SJSA1 (cell line): ENCODE measurements at regions not wholly inside any gene's neighbourhood (a gene's known extent, or its start where the extent isn't known, plus 50 kb on each side); places are given as distances from the start of the nearest gene placed in this dataset.
"Not testable (repeated sequence)": the region's sequence is repeated elsewhere in the genome, so short reads cannot be mapped to it uniquely, and the experiment has no call there.

ENCODE experiments used
- DNase-seq, 2 experiments: peaks; one replicate each; pipeline ENCODE4 v3.0.0-alpha.2; 2015 to 2020; ENCODE audit warnings: low spot score in 2 of 2, low read depth in 1 of 2
- H3K27ac ChIP-seq: fragments of 250-450 bp; sonication (Bioruptor Pico); 2 replicates; pipeline ENCODE4 v1.5.1; 2020; ENCODE audit warnings: mild to moderate bottlenecking, moderate library complexity
- H3K27me3 ChIP-seq: fragments of 250-450 bp; sonication (Bioruptor Pico); replicated peaks from 2 replicates; pipeline ENCODE4 v1.5.1; 2020; ENCODE audit warnings: mild to moderate bottlenecking, moderate library complexity
- H3K36me3 ChIP-seq: fragments of 250-450 bp; sonication (Bioruptor Pico); 2 replicates; pipeline ENCODE4 v1.5.1; 2020; ENCODE audit warnings: mild to moderate bottlenecking
- H3K4me1 ChIP-seq: fragments of 250-450 bp; sonication (Bioruptor Pico); replicated peaks from 2 replicates; pipeline ENCODE4 v1.6.1; 2021; ENCODE audit warnings: mild to moderate bottlenecking
- H3K4me3 ChIP-seq: fragments of 250-450 bp; sonication (Bioruptor Pico); 2 replicates; pipeline ENCODE4 v1.5.1; 2020; ENCODE audit warnings: mild to moderate bottlenecking
- H3K9me3 ChIP-seq: fragments of 250-450 bp; sonication (Bioruptor Pico); replicated peaks from 2 replicates; pipeline ENCODE4 v1.5.1; 2020; ENCODE audit warnings: mild to moderate bottlenecking

- no peak for DNase-seq
- no peaks in the 10 kb centered on the region for H3K4me1 ChIP-seq
- H3K27me3 ChIP-seq: no peaks in the 10 kb centered on the region
- no peak overlapping the region for H3K27ac ChIP-seq
- no peaks in the 10 kb centered on the region for H3K9me3 ChIP-seq
- H3K4me3 ChIP-seq: no peak overlapping the region
- H3K36me3 ChIP-seq: no peaks in the 10 kb centered on the region
Measured at GRCh38 chr4:135408109-135408508, 1206.5 kb upstream of the PABPC4L start.

- not testable (repeated sequence) for H3K27me3 ChIP-seq, H3K27ac ChIP-seq, H3K4me3 ChIP-seq, H3K9me3 ChIP-seq, DNase-seq, H3K36me3 ChIP-seq, H3K4me1 ChIP-seq
Measured at GRCh38 chr4:135406597-135406996, 1205.0 kb upstream of the PABPC4L start.

- 0 out of 2 replicates have a peak, but pooled peaks cover 3% of the 10 kb centered on the region for H3K9me3 ChIP-seq
- no peaks in the 10 kb centered on the region for H3K36me3 ChIP-seq
- no peak for DNase-seq
- H3K27ac ChIP-seq: no peak overlapping the region
- H3K4me3 ChIP-seq: no peak overlapping the region
- H3K4me1 ChIP-seq: no peaks in the 10 kb centered on the region
- H3K27me3 ChIP-seq: no peaks in the 10 kb centered on the region
Measured at GRCh38 chr4:135385830-135386581, 1184.4 kb upstream of the PABPC4L start.

GRCh38 chr4:135383356-135384288 lies 1182.0 kb upstream of the PABPC4L start:
- H3K4me1 ChIP-seq: no peaks in the 10 kb centered on the region

GRCh38 chr4:135382280-135382959 lies 1180.8 kb upstream of the PABPC4L start:
- no peak overlapping the region for H3K27ac ChIP-seq
- no peaks in the 10 kb centered on the region for H3K4me1 ChIP-seq
- H3K9me3 ChIP-seq: no peaks in the 10 kb centered on the region
- DNase-seq: no peak
- H3K36me3 ChIP-seq: no peaks in the 10 kb centered on the region
- H3K27me3 ChIP-seq: no peaks in the 10 kb centered on the region
- no peak overlapping the region for H3K4me3 ChIP-seq

More at GRCh38 chr4:135383356-135384288, 1182.0 kb upstream of the PABPC4L start:
- no peak overlapping the region for H3K27ac ChIP-seq
- no peak for DNase-seq
- no peaks in the 10 kb centered on the region for H3K36me3 ChIP-seq
- 0 out of 2 replicates have a peak, but pooled peaks cover 3% of the 10 kb centered on the region for H3K9me3 ChIP-seq
- no peaks in the 10 kb centered on the region for H3K27me3 ChIP-seq
- no peak overlapping the region for H3K4me3 ChIP-seq

- H3K9me3 ChIP-seq: no peaks in the 10 kb centered on the region
- H3K4me1 ChIP-seq: no peaks in the 10 kb centered on the region
- no peak overlapping the region for H3K27ac ChIP-seq
- DNase-seq: no peak
- H3K36me3 ChIP-seq: no peaks in the 10 kb centered on the region
- no peaks in the 10 kb centered on the region for H3K27me3 ChIP-seq
- H3K4me3 ChIP-seq: no peak overlapping the region
Measured at GRCh38 chr4:135372131-135372530, 1170.5 kb upstream of the PABPC4L start.

- H3K9me3 ChIP-seq: no peaks in the 10 kb centered on the region
- no peaks in the 10 kb centered on the region for H3K4me1 ChIP-seq
- no peaks in the 10 kb centered on the region for H3K27me3 ChIP-seq
- H3K36me3 ChIP-seq: no peaks in the 10 kb centered on the region
- DNase-seq: no peak
- no peak overlapping the region for H3K27ac ChIP-seq
- H3K4me3 ChIP-seq: no peak overlapping the region
Measured at GRCh38 chr4:135371137-135371536, 1169.5 kb upstream of the PABPC4L start.

GRCh38 chr4:135368831-135369230 lies 1167.2 kb upstream of the PABPC4L start:
- no peaks in the 10 kb centered on the region for H3K9me3 ChIP-seq
- no peaks in the 10 kb centered on the region for H3K36me3 ChIP-seq
- no peak for DNase-seq

GRCh38 chr4:135365065-135365464 lies 1163.5 kb upstream of the PABPC4L start:
- no peak overlapping the region for H3K4me3 ChIP-seq
- no peak for DNase-seq
- H3K27ac ChIP-seq: no peak overlapping the region
- H3K36me3 ChIP-seq: no peaks in the 10 kb centered on the region
- no peaks in the 10 kb centered on the region for H3K27me3 ChIP-seq
- H3K9me3 ChIP-seq: no peaks in the 10 kb centered on the region
- H3K4me1 ChIP-seq: no peaks in the 10 kb centered on the region

More at GRCh38 chr4:135368831-135369230, 1167.2 kb upstream of the PABPC4L start:
- Histone ChIP-seq H3K4me3 (no peak overlapping the region), H3K4me1 (no peaks in the 10 kb centered on the region), H3K27ac (no peak overlapping the region), H3K27me3 (no peaks in the 10 kb centered on the region)

GRCh38 chr4:135359128-135359527 lies 1157.5 kb upstream of the PABPC4L start:
- no peaks in the 10 kb centered on the region for H3K4me1 ChIP-seq
- no peaks in the 10 kb centered on the region for H3K36me3 ChIP-seq
- no peak overlapping the region for H3K27ac ChIP-seq
- no peak overlapping the region for H3K4me3 ChIP-seq
- no peaks in the 10 kb centered on the region for H3K9me3 ChIP-seq
- H3K27me3 ChIP-seq: no peaks in the 10 kb centered on the region
- DNase-seq: no peak

- H3K36me3 ChIP-seq: no peaks in the 10 kb centered on the region
- H3K4me3 ChIP-seq: no peak overlapping the region
- no peak overlapping the region for H3K27ac ChIP-seq
- H3K27me3 ChIP-seq: no peaks in the 10 kb centered on the region
- no peak for DNase-seq
- no peaks in the 10 kb centered on the region for H3K4me1 ChIP-seq
- H3K9me3 ChIP-seq: no peaks in the 10 kb centered on the region
Measured at GRCh38 chr4:135357091-135357490, 1155.5 kb upstream of the PABPC4L start.

- Histone ChIP-seq H3K4me3 (no peak overlapping the region), H3K27me3 (no peaks in the 10 kb centered on the region), H3K27ac (no peak overlapping the region), H3K36me3 (no peaks in the 10 kb centered on the region), H3K9me3 (no peaks in the 10 kb centered on the region), H3K4me1 (no peaks in the 10 kb centered on the region)
- DNase-seq: no peak
Measured at GRCh38 chr4:135354876-135355275, 1153.3 kb upstream of the PABPC4L start.

GRCh38 chr4:135353008-135353407 lies 1151.4 kb upstream of the PABPC4L start:
- no peak for DNase-seq
- H3K9me3 ChIP-seq: no peaks in the 10 kb centered on the region
- no peak overlapping the region for H3K4me3 ChIP-seq
- H3K27me3 ChIP-seq: no peaks in the 10 kb centered on the region
- H3K36me3 ChIP-seq: no peaks in the 10 kb centered on the region
- no peak overlapping the region for H3K27ac ChIP-seq
- no peaks in the 10 kb centered on the region for H3K4me1 ChIP-seq

GRCh38 chr4:135344492-135344891 lies 1142.9 kb upstream of the PABPC4L start:
- no peaks in the 10 kb centered on the region for H3K36me3 ChIP-seq
- no peak overlapping the region for H3K27ac ChIP-seq
- H3K27me3 ChIP-seq: no peaks in the 10 kb centered on the region
- no peaks in the 10 kb centered on the region for H3K4me1 ChIP-seq
- H3K9me3 ChIP-seq: no peaks in the 10 kb centered on the region
- no peak overlapping the region for H3K4me3 ChIP-seq
- DNase-seq: no peak
